A673 (cell line): ENCODE measurements at regions not wholly inside any gene's neighbourhood (a gene's known extent, or its start where the extent isn't known, plus 50 kb on each side); places are given as distances from the start of the nearest gene placed in this dataset.
"Not testable (repeated sequence)": the region's sequence is repeated elsewhere in the genome, so short reads cannot be mapped to it uniquely, and the experiment has no call there.

Experiments
- EZH2 ChIP-seq: fragments of 200-600 bp; sonication (generic); IDR thresholded peaks from 2 replicates; pipeline ENCODE4 v1.6.1; 2017; ENCODE audit warnings: borderline replicate concordance, low read depth, mild to moderate bottlenecking, mixed read lengths, antibody characterized with exemption, low read length; ENCODE audit not compliant: poor library complexity, severe bottlenecking
- TF ChIP-seq, protein P1 (sequence below): fragments of 300-800, 200-600 bp; sonication (generic); conservative IDR thresholded peaks from 2 replicates; pipeline ENCODE4 v1.5.1; 2017; ENCODE audit warnings: low read depth, mild to moderate bottlenecking, antibody characterized with exemption, low read length, moderate library complexity, mixed read lengths

DNA sequence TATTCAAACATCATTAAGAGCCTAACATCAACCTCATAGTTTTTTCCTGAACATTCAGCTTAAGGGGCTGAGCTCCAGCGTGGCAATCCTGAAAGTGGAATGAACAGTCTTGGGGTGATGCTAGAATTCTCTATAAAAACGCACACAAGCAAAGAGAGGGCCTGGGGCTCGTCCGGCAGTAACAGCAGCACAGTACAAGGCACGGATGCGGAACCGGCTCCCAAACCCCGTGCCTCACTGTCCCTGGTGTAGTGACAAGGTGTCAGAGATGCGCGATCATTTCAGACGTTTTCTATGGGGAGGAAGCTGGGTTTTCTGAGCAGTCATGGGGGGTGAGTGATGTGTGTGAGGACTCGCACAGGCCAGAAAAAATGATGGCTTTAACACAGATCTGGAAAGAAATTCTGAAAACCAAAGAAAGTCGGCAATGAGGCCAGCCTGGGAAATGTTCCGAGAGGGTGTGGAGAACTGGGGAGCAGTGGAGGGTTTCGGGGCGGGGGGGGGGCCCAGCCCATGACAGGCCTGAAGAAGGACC is 170.6 kb downstream of the NPIPB11 start:
- TF ChIP-seq, protein P1, sequence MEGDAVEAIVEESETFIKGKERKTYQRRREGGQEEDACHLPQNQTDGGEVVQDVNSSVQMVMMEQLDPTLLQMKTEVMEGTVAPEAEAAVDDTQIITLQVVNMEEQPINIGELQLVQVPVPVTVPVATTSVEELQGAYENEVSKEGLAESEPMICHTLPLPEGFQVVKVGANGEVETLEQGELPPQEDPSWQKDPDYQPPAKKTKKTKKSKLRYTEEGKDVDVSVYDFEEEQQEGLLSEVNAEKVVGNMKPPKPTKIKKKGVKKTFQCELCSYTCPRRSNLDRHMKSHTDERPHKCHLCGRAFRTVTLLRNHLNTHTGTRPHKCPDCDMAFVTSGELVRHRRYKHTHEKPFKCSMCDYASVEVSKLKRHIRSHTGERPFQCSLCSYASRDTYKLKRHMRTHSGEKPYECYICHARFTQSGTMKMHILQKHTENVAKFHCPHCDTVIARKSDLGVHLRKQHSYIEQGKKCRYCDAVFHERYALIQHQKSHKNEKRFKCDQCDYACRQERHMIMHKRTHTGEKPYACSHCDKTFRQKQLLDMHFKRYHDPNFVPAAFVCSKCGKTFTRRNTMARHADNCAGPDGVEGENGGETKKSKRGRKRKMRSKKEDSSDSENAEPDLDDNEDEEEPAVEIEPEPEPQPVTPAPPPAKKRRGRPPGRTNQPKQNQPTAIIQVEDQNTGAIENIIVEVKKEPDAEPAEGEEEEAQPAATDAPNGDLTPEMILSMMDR: not testable (repeated sequence)
- TF ChIP-seq EZH2: not testable (repeated sequence)
